Stomach (tissue), 8 donors: ENCODE measurements at regions not wholly inside any gene's neighbourhood (a gene's known extent, or its start where the extent isn't known, plus 50 kb on each side); places are given as distances from the start of the nearest gene placed in this dataset.

Source experiments
- DNase-seq, 2 donors: peaks; one replicate each; pipeline versions ENCODE4 v3.0.0 to v3.0.0-alpha.2; 2013 to 2019
- H3K27ac ChIP-seq, 5 donors: fragments of 200-600 bp in 4 of 5; sonication (generic) in 4 of 5; one replicate each; pipeline ENCODE4 v1.5.1; 2013 to 2019; ENCODE audit warnings: mild to moderate bottlenecking in 1 of 5, moderate library complexity in 1 of 5
- H3K27me3 ChIP-seq, 3 donors: fragments of 200-600 bp; sonication (generic); one replicate each; pipeline ENCODE4 v1.5.1; 2017 to 2019; ENCODE audit warnings: mixed run types in 1 of 3
- H3K36me3 ChIP-seq, 4 donors: fragments of 200-600 bp; sonication (generic); 1 replicate in 3 of 4; 2 replicates in 1 of 4; pipeline ENCODE4 v1.5.1; 2016 to 2019
- H3K4me1 ChIP-seq, 4 donors: fragments of 200-600 bp; sonication (generic); one replicate each; pipeline ENCODE4 v1.5.1; 2016 to 2019
- H3K4me3 ChIP-seq, 4 donors: fragments of 200-600 bp; sonication (generic) in 3 of 4; one replicate each; pipeline ENCODE4 v1.5.1; 2016 to 2019; ENCODE audit warnings: mild to moderate bottlenecking in 1 of 4
- H3K9me3 ChIP-seq, 4 donors: fragments of 200-600 bp; sonication (generic); one replicate each; pipeline ENCODE4 v1.5.1; 2016 to 2019
- CTCF ChIP-seq, 7 experiments: fragments of 450-650 bp in 4 of 7; fragments of 200-600 bp in 3 of 7; sonication (generic) in 3 of 7; IDR thresholded peaks; one replicate each; pipeline ENCODE4 v1.5.1; 2016 to 2019; ENCODE audit warnings: antibody characterized with exemption in 7 of 7, control low read depth in 2 of 7, mild to moderate bottlenecking in 1 of 7
- EP300 ChIP-seq: sonication (generic); formaldehyde crosslinking; IDR thresholded peaks from one replicate; pipeline ENCODE4 v1.6.1; 2017; ENCODE audit warnings: antibody characterized with exemption
- POLR2A ChIP-seq, 4 donors: fragments of 450-650 bp; IDR thresholded peaks; one replicate each; pipeline ENCODE4 v1.6.1; 2016; ENCODE audit warnings: antibody characterized with exemption in 4 of 4, control low read depth in 2 of 4, mild to moderate bottlenecking in 1 of 4, moderate library complexity in 1 of 4
- POLR2AphosphoS5 ChIP-seq, 3 donors: sonication (generic); formaldehyde crosslinking; IDR thresholded peaks; one replicate each; pipeline ENCODE4 v1.6.1; 2016; ENCODE audit warnings: antibody characterized with exemption in 3 of 3
- WGBS, 5 donors: extraction: QIAGEN DNeasy Blood & Tissue Kit in 3 of 5; methylation state at CpG; one replicate each; pipeline versions ENCODE4 v1.1.5 to v1.1.7; 2013 to 2018; 5-methylcytosine and 5-hydroxymethylcytosine counted together
- intact Hi-C: fragments of 100-400 bp; cut with DNase I; formaldehyde crosslinking; loops from one replicate; pipeline ENCODE4 v1.15.1; 2023; ENCODE audit warnings: low total_unique reads
- donor health status: healthy with polysubstance abuse.
- donor health status: Bipolar disorder and iron deficiency.
- donor health status: healthy.

GRCh38 chr18:39698436-39698835, 2132.8 kb upstream of the CELF4 start:
- H3K9me3 ChIP-seq, result no peaks in the 10 kb centered on the region
- intact Hi-C loops, result no loop called here
- H3K4me3 ChIP-seq, result no peak overlapping the region
- no peak overlapping the region for H3K27ac ChIP-seq
- H3K36me3 ChIP-seq, result no peaks in the 10 kb centered on the region
- no peaks in the 10 kb centered on the region for H3K27me3 ChIP-seq
- no peaks in the 10 kb centered on the region for H3K4me1 ChIP-seq
- DNase-seq, result no peak
- TF ChIP-seq EP300 (no peak), CTCF (IDR thresholded peaks at IDR 0.05) (no peak)
- 79 to 93% (median 86%) methylated on average over 4 of the region's 4 CpGs for whole genome bisulfite sequencing, 5 donors

- Histone ChIP-seq H3K9me3 (no peaks in the 10 kb centered on the region), H3K27me3 (no peaks in the 10 kb centered on the region), H3K27ac (no peak overlapping the region), H3K36me3 (no peaks in the 10 kb centered on the region), H3K4me1 (no peaks in the 10 kb centered on the region), H3K4me3 (no peak overlapping the region)
- WGBS, 5 donors, result 93 to 100% (median 96%) methylated on average over 1 of the region's 1 CpG
- no peak for DNase-seq
- intact Hi-C loops, result no loop called here
- TF ChIP-seq EP300 (no peak), POLR2A (IDR thresholded peaks at IDR 0.05) (no peak), POLR2AphosphoS5 (IDR thresholded peaks at IDR 0.05) (no peak)
Measured at GRCh38 chr18:39693359-39693758, 2127.8 kb upstream of the CELF4 start.

- Histone ChIP-seq H3K4me1 (no peaks in the 10 kb centered on the region), H3K36me3 (no peaks in the 10 kb centered on the region), H3K27ac (no peak overlapping the region), H3K27me3 (no peaks in the 10 kb centered on the region), H3K9me3 (no peaks in the 10 kb centered on the region), H3K4me3 (no peak overlapping the region)
- DNase-seq, result no peak
- 50 to 69% (median 63%) methylated on average over 2 of the region's 2 CpGs for WGBS, 5 donors
- TF ChIP-seq EP300 (no peak), CTCF (IDR thresholded peaks at IDR 0.05) (no peak), POLR2AphosphoS5 (IDR thresholded peaks at IDR 0.05) (no peak), POLR2A (IDR thresholded peaks at IDR 0.05) (no peak)
- intact Hi-C loops, result no loop called here
Measured at GRCh38 chr18:39692367-39693015, 2126.9 kb upstream of the CELF4 start.

- Histone ChIP-seq H3K4me3 (no peak overlapping the region), H3K27ac (no peak overlapping the region), H3K27me3 (no peaks in the 10 kb centered on the region), H3K4me1 (no peaks in the 10 kb centered on the region), H3K36me3 (no peaks in the 10 kb centered on the region), H3K9me3 (no peaks in the 10 kb centered on the region)
- WGBS, 5 donors, result 40 to 60% (median 53%) methylated on average over 4 of the region's 4 CpGs
- DNase-seq, result no peak
- no peak for TF ChIP-seq POLR2A (IDR thresholded peaks at IDR 0.05)
- TF ChIP-seq CTCF (IDR thresholded peaks at IDR 0.05), result no peak
- no peak for TF ChIP-seq POLR2AphosphoS5 (IDR thresholded peaks at IDR 0.05)
- no peak for TF ChIP-seq EP300
- intact Hi-C loops, result no loop called here
Measured at GRCh38 chr18:39685303-39685902, 2119.8 kb upstream of the CELF4 start.

- intact Hi-C loops, result no loop called here
- Histone ChIP-seq H3K36me3 (no peaks in the 10 kb centered on the region), H3K27ac (no peak overlapping the region), H3K9me3 (no peaks in the 10 kb centered on the region), H3K4me3 (no peak overlapping the region), H3K27me3 (no peaks in the 10 kb centered on the region), H3K4me1 (no peaks in the 10 kb centered on the region)
- TF ChIP-seq CTCF (IDR thresholded peaks at IDR 0.05) (no peak), POLR2AphosphoS5 (IDR thresholded peaks at IDR 0.05) (no peak), POLR2A (IDR thresholded peaks at IDR 0.05) (no peak), EP300 (no peak)
- no peak for DNase-seq
- WGBS, 5 donors, result 79 to 88% (median 83%) methylated on average over 4 of the region's 4 CpGs
Measured at GRCh38 chr18:39681061-39681460, 2115.5 kb upstream of the CELF4 start.
